GM23338 (cell line): ENCODE measurements at regions not wholly inside any gene's neighbourhood (a gene's known extent, or its start where the extent isn't known, plus 50 kb on each side); places are given as distances from the start of the nearest gene placed in this dataset.

Experiments used
- ATAC-seq: fragments of 200-7000 bp; cut with Tn5 transposase; 3 replicates; pipeline ENCODE4 v1.9.1; 2020
- DNase-seq: peaks from one replicate; pipeline ENCODE4 v3.0.0-alpha.2; 2015; ENCODE audit warnings: low spot score
- H2AFZ ChIP-seq: fragments of 200-600 bp; sonication (generic); 2 replicates; pipeline ENCODE4 v1.8.0; 2016; ENCODE audit warnings: antibody characterized with exemption, mild to moderate bottlenecking, moderate library complexity
- H3F3A ChIP-seq: fragments of 200-600 bp; sonication (generic); replicated peaks from 2 replicates; pipeline ENCODE4 v1.8.0; 2017; ENCODE audit warnings: antibody characterized with exemption, mixed run types, low read depth
- H3K27ac ChIP-seq: fragments of 200-600 bp; sonication (generic); 2 replicates; pipeline ENCODE4 v1.6.1; 2016; ENCODE audit warnings: low read depth
- H3K27me3 ChIP-seq: fragments of 200-600 bp; sonication (generic); 2 replicates; pipeline ENCODE4 v1.8.0; 2016; ENCODE audit warnings: mild to moderate bottlenecking, mixed run types, moderate library complexity; ENCODE audit not compliant: insufficient read depth
- H3K36me3 ChIP-seq: fragments of 200-600 bp; sonication (generic); 2 replicates; pipeline ENCODE4 v1.8.0; 2016; ENCODE audit warnings: mild to moderate bottlenecking; ENCODE audit not compliant: insufficient read depth
- H3K4me1 ChIP-seq: fragments of 200-600 bp; sonication (generic); 2 replicates; pipeline ENCODE4 v1.8.0; 2016; ENCODE audit warnings: mild to moderate bottlenecking, moderate library complexity; ENCODE audit not compliant: insufficient read depth
- H3K4me2 ChIP-seq: fragments of 200-600 bp; sonication (generic); 2 replicates; pipeline ENCODE4 v1.7.1; 2017; ENCODE audit warnings: mixed run types
- H3K4me3 ChIP-seq: fragments of 200-600 bp; sonication (generic); 2 replicates; pipeline ENCODE4 v1.6.1; 2016; ENCODE audit warnings: mixed run types
- H3K79me2 ChIP-seq: fragments of 200-600 bp; sonication (generic); replicated peaks from 2 replicates; pipeline ENCODE4 v1.8.0; 2017; ENCODE audit warnings: mild to moderate bottlenecking; ENCODE audit not compliant: insufficient read depth
- H3K9me2 ChIP-seq: fragments of 200-600 bp; sonication (generic); 2 replicates; pipeline ENCODE4 v1.8.0; 2017; ENCODE audit not compliant: insufficient read depth
- H4K20me1 ChIP-seq: fragments of 200-600 bp; sonication (generic); replicated peaks from 2 replicates; pipeline ENCODE4 v1.8.0; 2017; ENCODE audit warnings: mild to moderate bottlenecking; ENCODE audit not compliant: insufficient read depth
- H3K27ac Mint-ChIP-seq: 2 replicates; pipeline ENCODE4 v1.8.0; 2020; ENCODE audit warnings: inconsistent platforms, mild to moderate bottlenecking, moderate library complexity, mixed read lengths
- H3K27me3 Mint-ChIP-seq: 3 replicates; pipeline ENCODE4 v1.8.0; 2022; ENCODE audit warnings: low read depth, mild to moderate bottlenecking, moderate library complexity, mixed read lengths, inconsistent platforms; ENCODE audit not compliant: insufficient read depth, poor library complexity
- H3K36me3 Mint-ChIP-seq: 3 replicates; pipeline ENCODE4 v1.8.0; 2021; ENCODE audit warnings: low read depth, mild to moderate bottlenecking, inconsistent platforms, moderate library complexity, mixed read lengths
- H3K4me1 Mint-ChIP-seq: 3 replicates; pipeline ENCODE4 v1.8.0; 2020; ENCODE audit warnings: mild to moderate bottlenecking, inconsistent platforms, mixed read lengths
- H3K4me3 Mint-ChIP-seq: 3 replicates; pipeline ENCODE4 v1.8.0; 2021; ENCODE audit warnings: moderate library complexity, mild to moderate bottlenecking, inconsistent platforms, mixed read lengths
- H3K9me3 Mint-ChIP-seq: 3 replicates; pipeline ENCODE4 v1.8.0; 2020; ENCODE audit warnings: moderate library complexity, mild to moderate bottlenecking, inconsistent platforms, mixed read lengths
- CREB1 ChIP-seq: fragments of 250-450 bp; sonication (Bioruptor Pico); IDR thresholded peaks from 2 replicates; pipeline ENCODE4 v1.5.0; 2020; ENCODE audit warnings: low read depth, mild to moderate bottlenecking, moderate library complexity
- EZH2 ChIP-seq: fragments of 200-600 bp; sonication (generic); IDR thresholded peaks from one replicate; pipeline ENCODE4 v1.8.0; 2017; ENCODE audit warnings: antibody characterized with exemption, mild to moderate bottlenecking, low read depth; ENCODE audit not compliant: unreplicated experiment
- EZH2phosphoT487 ChIP-seq: fragments of 200-600 bp; sonication (generic); IDR thresholded peaks from one replicate; pipeline ENCODE4 v1.8.1; 2018; ENCODE audit warnings: antibody characterized with exemption; ENCODE audit not compliant: unreplicated experiment
- NANOG ChIP-seq: IDR thresholded peaks from 2 replicates; pipeline ENCODE4 v1.6.1; 2016; ENCODE audit warnings: antibody characterized with exemption, borderline replicate concordance
- ZNF114 ChIP-seq: fragments of 250-450 bp; sonication (Bioruptor Pico); IDR thresholded peaks from 2 replicates; pipeline ENCODE4 v1.5.0; 2020; ENCODE audit warnings: mild to moderate bottlenecking, moderate library complexity
- ZNF331 ChIP-seq: fragments of 250-450 bp; sonication (Bioruptor Pico); IDR thresholded peaks from 2 replicates; pipeline ENCODE4 v1.5.0; 2020; ENCODE audit warnings: low read depth, mild to moderate bottlenecking, moderate library complexity
- ZNF462 ChIP-seq: fragments of 250-450 bp; sonication (Bioruptor Pico); IDR thresholded peaks from 2 replicates; pipeline ENCODE4 v1.5.0; 2020; ENCODE audit warnings: mild to moderate bottlenecking, moderate library complexity
- TF ChIP-seq, protein P1 (sequence below): IDR thresholded peaks from one replicate; pipeline ENCODE4 v1.6.1; 2018; ENCODE audit warnings: antibody characterized with exemption; ENCODE audit not compliant: unreplicated experiment
- TF ChIP-seq, protein P2 (sequence below), 2 experiments: fragments of 200-600 bp in 1 of 2; sonication (generic) in 1 of 2; conservative IDR thresholded peaks; 2 replicates each; pipeline versions ENCODE4 v1.5.1 to v1.6.1; 2016 to 2017; ENCODE audit warnings: antibody characterized with exemption in 2 of 2, low read depth in 2 of 2, mild to moderate bottlenecking in 2 of 2, moderate library complexity in 1 of 2

- no peak for TF ChIP-seq ZNF462 (CRISPR knock-in tag)
- TF ChIP-seq, protein P1, sequence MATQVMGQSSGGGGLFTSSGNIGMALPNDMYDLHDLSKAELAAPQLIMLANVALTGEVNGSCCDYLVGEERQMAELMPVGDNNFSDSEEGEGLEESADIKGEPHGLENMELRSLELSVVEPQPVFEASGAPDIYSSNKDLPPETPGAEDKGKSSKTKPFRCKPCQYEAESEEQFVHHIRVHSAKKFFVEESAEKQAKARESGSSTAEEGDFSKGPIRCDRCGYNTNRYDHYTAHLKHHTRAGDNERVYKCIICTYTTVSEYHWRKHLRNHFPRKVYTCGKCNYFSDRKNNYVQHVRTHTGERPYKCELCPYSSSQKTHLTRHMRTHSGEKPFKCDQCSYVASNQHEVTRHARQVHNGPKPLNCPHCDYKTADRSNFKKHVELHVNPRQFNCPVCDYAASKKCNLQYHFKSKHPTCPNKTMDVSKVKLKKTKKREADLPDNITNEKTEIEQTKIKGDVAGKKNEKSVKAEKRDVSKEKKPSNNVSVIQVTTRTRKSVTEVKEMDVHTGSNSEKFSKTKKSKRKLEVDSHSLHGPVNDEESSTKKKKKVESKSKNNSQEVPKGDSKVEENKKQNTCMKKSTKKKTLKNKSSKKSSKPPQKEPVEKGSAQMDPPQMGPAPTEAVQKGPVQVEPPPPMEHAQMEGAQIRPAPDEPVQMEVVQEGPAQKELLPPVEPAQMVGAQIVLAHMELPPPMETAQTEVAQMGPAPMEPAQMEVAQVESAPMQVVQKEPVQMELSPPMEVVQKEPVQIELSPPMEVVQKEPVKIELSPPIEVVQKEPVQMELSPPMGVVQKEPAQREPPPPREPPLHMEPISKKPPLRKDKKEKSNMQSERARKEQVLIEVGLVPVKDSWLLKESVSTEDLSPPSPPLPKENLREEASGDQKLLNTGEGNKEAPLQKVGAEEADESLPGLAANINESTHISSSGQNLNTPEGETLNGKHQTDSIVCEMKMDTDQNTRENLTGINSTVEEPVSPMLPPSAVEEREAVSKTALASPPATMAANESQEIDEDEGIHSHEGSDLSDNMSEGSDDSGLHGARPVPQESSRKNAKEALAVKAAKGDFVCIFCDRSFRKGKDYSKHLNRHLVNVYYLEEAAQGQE: no peak
- no peak for TF ChIP-seq CREB1 (CRISPR knock-in tag)
Observed at GRCh38 chr2:66255867-66256266, 179.1 kb upstream of the MEIS1 start (continued).

DNA sequence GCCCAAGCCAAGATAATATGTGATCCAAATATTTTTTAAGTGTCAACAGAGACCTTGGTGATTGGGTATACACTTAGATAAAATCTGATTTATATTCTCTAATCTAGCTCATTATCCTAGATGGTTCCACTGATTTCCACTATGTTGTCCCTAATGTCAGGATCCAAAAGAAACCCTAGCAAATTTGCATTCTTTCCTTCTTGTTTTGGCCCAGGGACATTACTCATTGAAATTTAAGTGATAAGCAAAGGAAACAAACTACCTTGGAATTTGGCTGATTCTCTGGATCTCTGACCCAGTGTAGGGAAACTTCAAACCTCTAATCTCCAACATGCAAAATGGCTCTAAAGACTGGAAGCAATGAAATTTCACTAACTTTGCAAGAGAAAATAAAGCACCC lies 179.8 kb upstream of the MEIS1 start:
- H3K4me1 ChIP-seq: peaks cover 26% of the 10 kb centered on the region
- Mint-ChIP-seq H3K36me3 (peaks cover 33% of the 10 kb centered on the region), H3K4me1 (peaks cover 19% of the 10 kb centered on the region), H3K9me3 (no peaks in the 10 kb centered on the region), H3K27ac (no peak overlapping the region), H3K27me3 (no peaks in the 10 kb centered on the region), H3K4me3 (no peak overlapping the region)
- no peaks in the 10 kb centered on the region for H3F3A ChIP-seq
- H3K36me3 ChIP-seq: peaks cover 15% of the 10 kb centered on the region
- H3K79me2 ChIP-seq: no peaks in the 10 kb centered on the region
- no peaks in the 10 kb centered on the region; the same call in 1 of the 2 replicates for H4K20me1 ChIP-seq
- DNase-seq: no peak
- H3K27me3 ChIP-seq: no peaks in the 10 kb centered on the region
- H2AFZ ChIP-seq: no peak overlapping the region
- no peak overlapping the region for H3K4me3 ChIP-seq
- no peak for ATAC-seq
- H3K27ac ChIP-seq: 0 out of 2 replicates have a peak overlapping the region, but pooled peaks have one; percentile 5
- no peak overlapping the region for H3K4me2 ChIP-seq
- H3K9me2 ChIP-seq: no peaks in the 10 kb centered on the region
- TF ChIP-seq, protein P2, sequence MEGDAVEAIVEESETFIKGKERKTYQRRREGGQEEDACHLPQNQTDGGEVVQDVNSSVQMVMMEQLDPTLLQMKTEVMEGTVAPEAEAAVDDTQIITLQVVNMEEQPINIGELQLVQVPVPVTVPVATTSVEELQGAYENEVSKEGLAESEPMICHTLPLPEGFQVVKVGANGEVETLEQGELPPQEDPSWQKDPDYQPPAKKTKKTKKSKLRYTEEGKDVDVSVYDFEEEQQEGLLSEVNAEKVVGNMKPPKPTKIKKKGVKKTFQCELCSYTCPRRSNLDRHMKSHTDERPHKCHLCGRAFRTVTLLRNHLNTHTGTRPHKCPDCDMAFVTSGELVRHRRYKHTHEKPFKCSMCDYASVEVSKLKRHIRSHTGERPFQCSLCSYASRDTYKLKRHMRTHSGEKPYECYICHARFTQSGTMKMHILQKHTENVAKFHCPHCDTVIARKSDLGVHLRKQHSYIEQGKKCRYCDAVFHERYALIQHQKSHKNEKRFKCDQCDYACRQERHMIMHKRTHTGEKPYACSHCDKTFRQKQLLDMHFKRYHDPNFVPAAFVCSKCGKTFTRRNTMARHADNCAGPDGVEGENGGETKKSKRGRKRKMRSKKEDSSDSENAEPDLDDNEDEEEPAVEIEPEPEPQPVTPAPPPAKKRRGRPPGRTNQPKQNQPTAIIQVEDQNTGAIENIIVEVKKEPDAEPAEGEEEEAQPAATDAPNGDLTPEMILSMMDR (conservative IDR thresholded peaks at IDR 0.05; ENCODE audit: low read depth in 2 of 2): no peak
- TF ChIP-seq ZNF114 (no peak), ZNF331 (CRISPR knock-in tag) (no peak), EZH2 (no peak), NANOG (no peak), EZH2phosphoT487 (no peak)
